NCI-H774 (cell line): ENCODE measurements at regions not wholly inside any gene's neighbourhood (a gene's known extent, or its start where the extent isn't known, plus 50 kb on each side); places are given as distances from the start of the nearest gene placed in this dataset.

ENCODE experiments used
- DNase-seq: peaks from one replicate; lab custom pipeline; 2025; lab: John Stamatoyannopoulos, UW

DNA sequence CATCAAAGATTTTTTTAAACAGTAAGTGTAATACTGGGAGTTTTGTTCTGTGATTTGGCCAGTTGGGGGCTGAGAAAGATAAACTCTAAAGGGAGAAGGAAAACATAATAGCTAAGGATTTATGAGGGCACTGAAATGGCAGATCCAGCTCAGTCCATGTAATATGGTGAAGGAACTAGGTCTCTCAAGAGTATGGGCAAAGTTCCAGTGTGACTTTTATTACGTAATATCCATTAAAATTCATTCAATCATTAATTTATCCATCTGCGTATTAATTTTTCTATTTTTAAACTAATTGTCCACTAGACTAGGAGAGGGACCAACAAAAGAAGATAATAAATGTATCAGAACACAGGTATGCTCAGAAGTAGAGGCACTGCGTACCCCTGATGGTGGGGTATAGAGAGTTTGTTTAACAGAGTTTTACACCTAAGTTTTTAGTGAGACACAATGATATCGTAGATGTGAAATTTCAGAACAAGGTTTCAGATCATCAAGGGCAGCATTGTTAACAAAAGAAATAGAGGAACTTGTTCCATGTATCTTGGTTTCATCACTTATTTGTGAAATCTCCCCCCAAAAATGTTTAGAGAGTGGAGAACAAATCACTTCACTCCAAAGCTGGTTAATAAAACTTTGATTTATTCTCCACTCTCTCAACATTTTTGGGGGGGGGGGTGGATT lies 351.1 kb downstream of the GRXCR1 start:
- DNase-seq: no peak

DNA sequence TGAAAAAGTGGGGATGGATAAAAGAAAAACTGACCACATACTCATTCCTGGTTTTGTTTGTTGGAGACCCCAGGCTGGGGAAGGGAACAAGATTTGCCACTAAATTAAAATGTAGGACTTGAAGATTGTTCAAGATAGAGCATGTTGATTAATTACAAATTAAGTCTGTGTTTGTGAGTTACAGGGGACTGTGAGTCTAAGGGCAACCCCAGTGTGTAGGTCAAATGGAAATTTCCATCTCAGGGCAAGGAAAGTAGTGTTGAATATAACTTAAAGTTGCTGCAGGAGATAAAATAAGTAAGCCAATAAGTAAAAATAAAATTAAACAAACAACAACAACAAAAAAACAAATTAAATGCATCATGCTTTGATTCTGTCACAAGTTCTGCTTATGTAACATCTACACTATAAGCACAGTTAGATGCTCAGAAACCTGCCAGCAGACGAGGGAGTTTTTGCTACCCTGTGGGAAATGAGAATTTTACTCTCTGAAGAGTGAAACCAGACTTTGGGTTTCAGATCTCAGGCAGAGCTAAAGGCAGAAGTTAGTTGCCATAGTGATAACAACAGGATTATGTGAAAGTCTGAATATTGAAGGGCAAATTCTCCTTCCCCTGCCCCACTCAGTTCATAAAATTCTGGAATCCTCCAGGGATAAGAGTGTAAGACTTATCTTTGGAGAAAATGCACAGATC lies 352.3 kb downstream of the GRXCR1 start:
- DNase-seq: no peak

DNA sequence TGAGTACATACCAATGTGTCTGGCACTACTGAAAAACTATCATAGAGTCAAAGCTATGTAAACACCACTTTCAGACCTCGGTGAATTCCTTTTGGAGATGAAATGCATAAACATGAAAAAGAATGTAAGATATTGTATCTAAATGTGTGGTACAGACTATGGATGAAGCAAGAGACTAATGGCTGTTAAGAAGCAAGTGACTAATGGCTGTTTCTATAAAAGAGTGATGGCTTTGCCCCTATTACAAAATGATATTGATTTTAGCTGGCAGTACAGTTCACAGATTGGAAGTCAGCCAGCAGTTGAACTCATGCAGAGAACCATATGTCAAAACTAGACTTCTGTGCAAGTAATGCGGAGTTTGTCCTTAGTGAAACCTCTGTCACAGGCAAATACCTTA lies 359.3 kb downstream of the GRXCR1 start:
- peak; percentile 6 for DNase-seq

DNA sequence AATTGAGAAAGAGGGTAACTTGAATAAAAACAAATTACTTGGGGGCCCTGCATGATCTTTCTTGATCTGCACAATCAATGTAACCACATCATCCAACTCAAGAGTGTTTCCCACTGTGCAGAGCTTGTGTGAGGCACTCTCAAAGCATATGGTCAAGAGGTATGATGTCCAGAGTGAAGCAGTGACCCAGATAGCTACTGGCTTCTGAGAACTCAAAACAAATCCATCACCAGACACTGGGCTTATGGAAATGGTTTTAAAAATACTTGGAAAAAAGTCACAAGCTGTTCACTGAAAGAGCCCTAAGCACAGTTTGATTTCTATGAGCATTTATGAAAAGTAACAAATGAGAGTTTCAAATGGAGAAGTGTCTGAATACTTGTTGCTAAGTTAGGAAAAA lies 361.0 kb downstream of the GRXCR1 start:
- no peak for DNase-seq

DNA sequence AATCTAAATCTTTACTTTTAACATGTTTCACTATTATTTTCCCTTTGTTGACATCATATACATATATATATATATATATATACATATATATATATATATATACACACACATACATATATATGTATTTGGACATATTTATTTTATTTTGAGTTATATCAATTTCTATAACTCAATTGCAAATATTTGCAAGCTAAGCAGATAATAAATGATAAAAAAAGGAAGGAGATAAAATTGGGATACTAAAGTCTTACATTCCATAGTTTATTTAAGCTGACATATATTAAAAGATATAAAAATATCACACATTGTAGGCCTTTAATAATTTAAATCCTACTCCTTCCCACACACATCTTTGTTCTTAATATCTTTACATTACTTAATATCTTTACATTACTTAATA lies 372.2 kb downstream of the GRXCR1 start:
- DNase-seq: no peak

DNA sequence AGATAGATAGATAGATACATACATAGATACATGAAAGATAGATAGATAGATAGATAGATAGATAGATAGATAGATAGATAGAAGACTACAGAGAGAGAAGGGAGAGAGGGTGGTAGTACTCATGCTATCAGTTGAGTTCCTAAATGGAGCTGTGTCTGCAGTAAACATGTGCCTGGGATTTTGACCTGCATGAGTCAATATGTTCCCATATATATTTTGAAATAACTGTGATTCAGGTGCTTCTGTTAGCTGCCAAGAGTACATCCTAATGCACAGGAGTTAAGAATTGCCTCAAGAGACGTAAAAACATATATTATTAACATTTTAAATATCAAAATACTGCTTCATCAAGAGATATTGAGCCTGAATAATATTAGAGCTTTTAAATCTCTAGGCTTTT lies 379.4 kb downstream of the GRXCR1 start:
- no peak for DNase-seq

DNA sequence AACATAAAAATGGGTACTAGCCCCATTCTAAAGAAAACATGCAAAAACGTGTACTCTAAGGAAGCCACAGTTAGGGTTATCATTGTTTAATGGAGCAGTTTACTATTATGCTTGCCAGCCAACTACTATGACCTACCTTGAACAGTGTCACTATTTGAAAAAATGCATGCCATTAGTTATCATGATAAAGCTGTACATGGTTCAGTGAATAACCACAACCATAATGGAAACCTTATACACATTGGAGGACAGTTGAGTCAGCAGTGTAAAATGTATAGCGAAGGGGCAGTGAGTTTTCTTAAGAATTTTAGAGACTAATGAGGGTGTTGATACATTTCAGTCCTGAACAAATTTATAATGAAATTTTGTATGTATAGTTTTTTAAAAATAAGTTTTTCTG lies 381.9 kb downstream of the GRXCR1 start:
- no peak for DNase-seq

DNA sequence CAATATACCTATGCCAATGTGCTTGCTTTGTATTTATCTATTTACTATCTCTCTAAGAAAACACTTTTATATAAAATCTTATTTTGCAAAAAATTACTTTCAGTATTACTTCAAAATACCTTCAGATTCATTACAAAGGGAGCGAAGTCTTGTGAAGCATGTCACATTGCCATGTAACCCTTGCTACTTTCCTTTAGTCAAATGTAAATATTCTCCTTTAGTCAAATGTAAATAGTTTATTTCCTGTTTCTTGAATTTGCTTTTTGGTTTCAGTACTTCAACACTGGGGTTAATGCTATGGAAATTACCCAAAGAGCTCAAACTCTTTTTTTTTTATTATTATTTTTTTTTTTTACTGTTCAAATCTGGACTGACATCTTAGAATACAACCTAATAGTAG lies 383.3 kb downstream of the GRXCR1 start:
- DNase-seq: no peak

DNA sequence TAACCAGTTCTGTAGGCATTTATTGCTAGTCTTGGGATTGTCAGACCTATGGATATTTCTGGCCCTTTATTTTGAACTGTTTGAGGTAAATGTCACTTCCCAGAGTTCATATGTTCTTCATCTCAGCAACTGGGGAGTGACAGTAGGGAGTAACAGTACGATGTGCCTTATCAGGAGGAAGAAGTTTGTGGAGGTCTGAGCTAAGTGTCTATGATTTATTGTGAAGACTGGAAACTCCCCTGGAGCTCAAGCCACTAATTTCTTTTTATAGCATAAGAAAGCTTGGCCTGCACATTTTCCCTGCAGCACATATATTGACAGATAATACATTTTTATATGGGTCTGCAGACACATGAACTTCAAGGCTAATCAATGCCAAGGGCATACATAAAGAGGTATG lies 383.8 kb downstream of the GRXCR1 start:
- DNase-seq: no peak

DNA sequence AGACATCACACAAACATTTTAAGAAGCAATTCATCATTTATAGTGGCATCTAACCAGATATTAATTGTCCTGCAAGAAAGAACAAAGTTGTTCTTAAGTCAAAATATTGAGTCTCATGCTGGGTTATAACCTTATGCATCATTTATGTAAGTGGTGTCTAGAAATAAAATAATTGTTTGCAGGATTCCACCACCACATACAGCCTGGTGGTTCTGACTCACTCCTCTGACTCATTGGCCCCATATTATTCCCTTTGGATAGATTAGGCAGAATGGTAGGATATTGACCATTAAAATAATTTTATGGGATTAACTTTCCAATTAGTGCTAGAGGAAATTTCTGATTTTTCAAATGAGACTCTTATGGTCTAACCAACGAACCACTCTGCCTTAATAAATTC lies 384.5 kb downstream of the GRXCR1 start:
- no peak for DNase-seq

DNA sequence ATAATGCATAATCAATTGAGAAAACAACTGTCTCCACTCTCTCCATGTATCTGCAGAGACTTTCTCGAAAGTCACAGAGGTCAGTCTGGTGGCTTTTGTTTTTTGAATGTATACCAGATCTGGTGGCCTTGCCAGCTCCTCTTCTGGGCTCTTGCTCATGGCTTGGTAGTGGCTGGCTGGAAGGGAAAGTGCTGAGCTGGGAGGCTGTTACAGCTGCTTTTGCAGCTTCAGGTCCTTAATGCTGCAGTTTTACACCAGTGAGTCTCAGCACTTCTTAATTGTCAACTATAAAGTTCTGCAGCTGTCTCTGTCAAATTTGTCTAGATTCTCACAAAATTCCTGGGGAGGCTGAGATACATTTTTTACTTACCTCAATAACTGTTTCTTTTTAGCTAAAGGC lies 390.0 kb downstream of the GRXCR1 start:
- no peak for DNase-seq

DNA sequence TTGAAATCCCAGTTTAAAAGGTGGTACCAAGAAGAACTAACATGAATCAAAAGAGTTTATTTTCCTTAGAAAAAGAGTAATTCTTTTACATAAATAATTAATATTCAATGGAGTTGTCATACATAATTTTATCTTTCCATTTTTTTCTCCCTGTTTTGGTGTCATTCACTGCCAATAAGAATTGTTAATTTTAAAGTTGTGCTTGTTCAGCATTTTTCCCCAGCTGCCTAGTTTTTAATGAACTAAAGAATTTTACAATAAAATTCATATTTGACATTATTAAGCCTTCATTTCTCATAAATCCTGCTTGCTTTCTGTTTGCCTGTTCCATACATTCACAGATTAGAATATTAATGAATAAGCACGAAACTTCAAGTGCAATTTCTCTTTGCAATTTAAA lies 393.6 kb downstream of the GRXCR1 start:
- DNase-seq: no peak

DNA sequence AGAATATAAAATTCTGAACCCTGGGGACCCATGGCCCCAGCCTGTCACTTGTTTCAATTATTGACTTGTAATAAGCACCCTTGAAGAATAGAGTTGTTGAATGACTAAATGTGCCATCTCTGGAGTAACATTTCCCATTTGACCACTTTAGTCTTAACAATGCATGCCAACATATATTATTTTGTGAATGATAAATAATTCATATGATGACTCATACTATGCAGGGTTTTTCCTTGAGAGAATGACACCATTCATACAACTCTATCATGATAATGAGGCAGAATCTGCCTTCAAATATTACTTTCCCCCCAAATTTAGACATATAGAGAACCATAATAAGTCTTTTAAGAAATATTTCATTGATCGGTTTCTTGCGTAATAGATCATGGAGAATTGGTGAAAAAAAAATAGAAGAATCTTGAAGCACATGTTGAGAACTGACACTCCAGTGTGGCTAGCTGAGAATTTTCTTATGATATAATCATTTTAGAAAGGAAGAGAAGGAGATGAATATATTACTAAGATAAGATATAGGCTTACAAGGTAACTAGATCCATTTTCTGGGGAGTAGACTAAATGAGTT lies 404.5 kb downstream of the GRXCR1 start:
- DNase-seq: no peak

DNA sequence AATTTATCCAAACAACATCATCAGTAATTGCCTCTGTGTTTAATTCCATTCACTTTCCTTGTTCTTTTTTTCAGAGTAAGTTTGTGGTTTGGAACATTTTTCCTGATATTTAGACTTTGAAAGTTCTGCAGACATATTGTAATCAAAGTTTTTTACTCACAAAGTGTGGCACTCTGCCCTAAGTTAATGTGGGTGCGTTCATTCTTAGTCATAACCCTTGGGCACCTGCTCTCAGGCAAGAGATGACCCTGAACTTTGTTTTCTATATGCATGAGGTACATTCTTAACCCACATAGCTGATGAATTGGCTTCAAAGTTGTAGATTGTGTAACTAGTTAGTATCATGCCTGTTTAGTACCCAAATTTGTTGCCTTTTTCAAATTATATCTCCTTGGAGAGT lies 424.3 kb downstream of the GRXCR1 start:
- no peak for DNase-seq

DNA sequence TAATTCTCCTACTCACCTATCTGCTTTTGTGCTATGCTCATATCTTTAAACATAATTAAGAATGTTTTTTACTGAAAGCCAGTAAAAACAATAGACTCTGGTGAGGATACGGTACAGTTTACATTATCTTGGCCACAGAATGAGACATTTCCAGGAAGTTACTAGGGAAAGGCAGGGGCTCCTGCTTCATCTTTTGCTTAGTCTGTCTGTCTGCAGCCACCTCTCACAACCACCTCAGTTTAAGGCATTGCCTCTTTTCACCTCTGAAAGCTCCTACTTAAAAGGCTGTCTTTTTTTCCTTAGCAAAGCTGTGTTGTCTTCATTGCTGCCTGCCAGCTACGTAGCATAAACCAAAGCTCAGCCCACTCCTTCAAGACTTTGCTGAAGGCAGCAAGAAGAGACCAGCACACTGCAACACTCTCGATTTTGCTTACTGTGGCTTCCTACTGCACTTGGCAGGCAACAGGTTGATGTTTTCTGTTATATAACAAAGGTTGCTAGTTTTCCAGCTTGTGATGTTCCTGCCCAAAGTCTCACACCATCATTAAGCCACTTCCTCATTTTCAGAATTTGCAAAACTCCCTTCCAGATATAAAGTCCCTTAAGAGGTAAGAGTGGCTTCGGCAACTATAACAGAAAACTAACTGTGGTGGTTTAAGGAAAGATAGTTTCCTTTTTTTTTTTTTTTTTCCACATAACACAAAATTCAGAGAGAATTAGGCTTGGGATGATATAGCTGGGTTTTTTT lies 432.9 kb downstream of the GRXCR1 start:
- DNase-seq: no peak

DNA sequence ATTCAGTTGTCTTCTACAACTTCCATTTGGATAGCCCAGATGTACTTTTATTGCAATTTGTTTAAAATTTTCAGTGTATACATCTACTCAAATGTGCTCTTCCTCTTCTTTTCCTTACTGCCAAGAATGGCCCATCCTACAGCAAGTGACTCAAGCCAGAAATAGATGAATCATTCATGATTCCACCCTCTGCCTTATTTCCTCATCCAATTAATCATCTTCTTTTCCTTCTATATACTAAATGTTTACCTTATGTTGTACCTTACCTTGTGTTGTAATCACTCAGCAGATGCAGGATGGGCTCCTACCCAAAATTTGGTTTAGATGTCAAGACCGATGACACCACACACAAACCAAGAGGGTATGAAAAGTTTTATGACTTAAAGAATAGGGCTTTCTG lies 437.8 kb downstream of the GRXCR1 start:
- DNase-seq: no peak

DNA sequence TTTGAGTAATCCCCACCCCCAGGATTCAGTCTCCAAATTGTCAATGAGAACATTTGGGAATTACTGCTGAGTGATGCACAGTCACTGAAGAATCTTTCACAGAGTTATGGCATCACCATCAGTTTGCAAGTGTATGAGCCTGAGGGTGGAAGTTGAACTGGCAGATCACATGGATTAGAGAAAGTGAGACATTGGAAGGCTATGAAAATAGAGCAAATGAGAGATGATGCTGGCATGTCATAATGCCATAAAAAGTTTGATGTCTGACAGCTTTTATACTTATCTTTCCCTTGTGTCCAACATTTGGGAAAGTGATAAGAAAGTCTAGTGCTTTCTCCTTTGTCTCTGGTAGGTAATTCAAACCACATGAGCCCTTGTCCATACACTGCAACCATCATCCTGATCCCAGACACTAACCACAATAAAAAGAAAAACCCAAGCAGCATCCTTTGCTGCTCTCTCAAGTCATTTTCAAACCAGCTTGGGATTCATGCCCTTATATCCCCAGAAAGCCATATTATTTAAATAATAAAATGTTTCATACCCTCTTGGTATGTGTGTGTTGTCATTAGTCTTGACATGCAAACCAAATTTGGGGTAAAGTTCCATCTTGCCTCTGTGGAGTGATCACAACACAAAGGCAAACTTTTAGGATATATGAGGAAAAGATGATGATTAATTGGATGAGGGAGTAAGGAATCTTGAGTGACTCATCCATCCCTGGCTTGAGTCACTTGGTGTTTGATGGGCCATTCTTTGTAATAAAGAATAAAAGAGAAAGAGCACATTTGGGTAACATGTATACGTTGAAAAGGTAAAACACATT lies 438.9 kb downstream of the GRXCR1 start:
- DNase-seq: no peak

DNA sequence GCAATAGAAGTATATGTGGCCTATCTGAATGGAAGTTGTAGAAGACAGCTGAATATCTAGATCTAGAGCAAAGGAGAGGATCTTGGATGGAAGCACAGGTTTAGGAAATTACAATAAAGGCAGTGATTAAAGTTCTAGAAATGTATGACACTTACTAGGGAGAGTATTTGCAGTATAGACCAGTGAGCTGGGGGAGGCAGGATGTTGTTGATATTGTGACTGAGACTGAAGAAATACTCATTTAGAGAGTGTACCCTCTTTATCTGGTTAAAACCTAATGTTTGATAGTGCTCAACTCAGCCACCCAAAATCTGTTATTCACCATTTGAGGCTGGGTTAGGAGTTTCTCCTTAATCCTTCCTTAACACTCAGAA lies 439.5 kb downstream of the GRXCR1 start:
- DNase-seq: no peak

DNA sequence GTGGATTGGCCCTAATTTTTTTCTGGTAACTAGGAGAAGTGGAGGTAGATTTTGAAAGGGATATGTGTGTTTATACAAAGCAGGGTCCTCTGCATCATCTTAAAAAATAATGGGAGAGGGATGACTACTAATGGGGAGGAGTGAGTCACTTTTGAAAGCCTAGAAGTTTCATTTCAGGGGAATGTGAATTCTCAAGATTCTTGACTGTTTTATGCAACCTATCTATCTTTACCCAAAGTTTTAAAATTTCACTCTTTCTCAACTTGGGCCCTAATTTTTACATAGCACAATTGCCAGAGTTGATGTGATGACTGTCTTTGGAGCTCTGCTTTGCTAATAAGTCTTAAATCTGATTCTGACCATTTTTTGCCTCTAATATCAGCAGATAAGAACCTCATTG lies 445.2 kb downstream of the GRXCR1 start:
- DNase-seq: no peak

DNA sequence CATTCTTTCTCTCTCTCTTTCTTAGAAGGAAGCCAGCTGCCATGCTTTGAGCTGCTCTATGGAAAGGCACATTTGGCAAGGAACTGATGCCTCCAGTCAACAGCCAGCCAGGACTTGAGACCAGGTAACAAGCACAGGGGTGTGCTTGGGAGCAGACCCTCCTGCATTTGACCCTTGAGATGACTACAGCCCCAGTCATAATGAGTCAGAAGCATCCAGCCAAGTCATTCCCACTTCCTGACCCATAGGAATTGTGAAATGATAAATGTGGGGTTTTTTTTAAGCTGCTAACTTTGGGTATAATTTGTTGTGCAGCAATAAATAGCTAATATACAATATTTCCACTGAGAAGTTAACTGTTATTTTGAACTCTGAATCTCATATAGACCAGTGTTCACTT lies 446.9 kb downstream of the GRXCR1 start:
- no peak for DNase-seq

DNA sequence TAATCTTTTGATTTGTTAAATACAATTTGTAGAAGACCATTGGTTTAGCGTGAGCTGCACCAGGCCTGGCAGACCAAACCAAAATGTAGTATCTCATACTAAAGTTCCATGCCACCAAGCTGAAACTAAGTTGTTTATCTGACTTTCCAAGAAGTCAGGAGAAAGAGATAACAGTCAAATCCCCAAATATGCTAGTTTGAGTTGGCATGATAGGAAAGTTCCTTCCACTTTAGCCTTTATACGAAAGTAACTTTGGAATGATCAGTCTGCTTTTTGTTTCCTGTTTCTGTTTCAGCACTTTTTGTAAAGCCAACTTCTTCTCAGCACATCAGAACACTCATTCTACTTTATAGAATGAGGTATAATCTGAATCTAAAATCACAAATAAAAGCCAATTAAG lies 449.2 kb downstream of the GRXCR1 start:
- DNase-seq: no peak

DNA sequence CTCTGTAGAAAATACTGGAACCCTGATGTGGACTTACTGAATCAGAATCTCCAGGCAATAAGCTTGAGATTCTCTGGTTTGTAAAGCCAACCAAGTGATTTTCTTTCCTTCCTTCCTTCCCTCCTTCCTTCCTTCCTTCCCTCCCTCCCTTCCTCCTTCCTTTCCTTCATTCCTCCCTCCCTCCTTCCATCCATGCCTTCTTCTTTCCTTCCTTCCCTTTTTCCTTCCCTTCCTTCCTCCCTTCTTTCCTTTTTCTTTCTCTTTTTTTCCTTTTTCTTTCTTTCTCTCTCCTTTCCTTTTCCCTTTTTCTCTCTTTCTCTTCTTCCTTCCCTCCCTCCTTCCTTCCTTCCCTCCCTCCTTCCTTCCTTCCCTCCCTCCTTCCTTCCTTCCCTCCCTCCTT lies 450.8 kb downstream of the GRXCR1 start:
- no peak for DNase-seq
